ENCODE measurements at regions not wholly inside any gene's neighbourhood (a gene's known extent, or its start where the extent isn't known, plus 50 kb on each side); places are given as distances from the start of the nearest gene placed in this dataset.

DNA sequence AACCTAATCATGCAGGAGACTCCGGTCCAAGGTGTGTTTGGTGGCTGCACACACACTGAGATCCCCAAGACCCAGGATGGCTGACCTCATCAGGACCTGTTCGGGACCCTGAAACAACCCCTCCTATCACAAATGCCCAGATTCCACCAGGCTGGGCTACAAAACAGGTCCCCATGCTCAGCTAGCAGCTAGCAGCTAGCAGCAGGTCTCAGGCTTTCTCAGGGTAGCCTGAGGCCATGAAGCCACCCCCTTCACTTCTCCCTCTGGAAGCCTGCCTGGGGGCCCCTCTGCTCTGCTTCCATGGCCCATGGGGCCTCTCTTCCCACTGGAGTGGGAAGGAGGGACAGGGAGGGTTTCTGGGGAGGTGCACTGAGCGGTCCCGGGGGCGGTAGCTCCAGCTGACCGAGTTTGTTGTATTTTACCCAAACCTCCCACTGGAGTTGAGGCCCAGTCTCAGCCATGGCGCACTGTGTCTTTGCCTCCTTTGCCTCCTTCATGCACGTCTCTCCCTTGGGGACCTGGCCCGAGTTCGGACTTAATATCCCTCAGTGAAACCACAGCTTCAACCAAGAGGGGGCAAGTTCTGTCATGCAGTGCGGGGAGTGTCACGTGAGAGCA, 95.1 kb upstream of the GPR26 start:
- no peaks in the 10 kb centered on the region; the same call in 2 of the 3 replicates for H3K9me3 ChIP-seq
- POLR2A ChIA-PET = no interaction called here

DNA sequence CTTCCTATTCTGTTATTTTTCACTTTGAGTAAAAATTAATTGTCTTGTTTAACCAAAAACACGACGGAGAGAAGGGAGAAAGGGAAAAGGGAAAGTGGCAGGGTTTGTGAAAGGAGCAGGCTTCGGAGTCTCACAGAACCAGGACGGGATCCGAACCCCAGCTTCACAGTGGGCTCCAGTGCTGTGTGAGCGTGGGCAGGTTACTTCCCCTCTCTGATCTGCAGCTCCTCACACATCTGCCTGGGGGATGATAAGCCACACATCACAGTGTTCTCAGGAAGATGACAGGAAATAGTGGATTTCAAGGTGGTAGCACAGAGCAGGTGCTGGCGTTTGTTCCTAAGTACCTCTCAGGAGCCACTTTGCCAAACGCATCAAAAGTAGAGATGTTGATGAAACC, 94.2 kb upstream of the GPR26 start:
- TF ChIP-seq CHD4 (IDR thresholded peaks at IDR 0.05; ENCODE audit: borderline replicate concordance) = no peak

More for the DNA sequence above, 95.1 kb upstream of the GPR26 start:
- H3K4me1 ChIP-seq = no peaks in the 10 kb centered on the region
- H3K27ac ChIP-seq = no peak overlapping the region
- TF ChIP-seq BHLHE40 (IDR thresholded peaks at IDR 0.05; ENCODE audit: low read depth, low read length) (no peak), KDM5A (IDR thresholded peaks at IDR 0.05) (no peak), RNF2 (IDR thresholded peaks at IDR 0.05; ENCODE audit: borderline replicate concordance, low read depth) (no peak), HDAC2 (IDR thresholded peaks at IDR 0.05) (no peak), HOXB5 (CRISPR knock-in tag; IDR thresholded peaks at IDR 0.05) (no peak), NFE2L2 (conservative IDR thresholded peaks at IDR 0.05; ENCODE audit: low read length) (no peak), ESRRA (IDR thresholded peaks at IDR 0.05; ENCODE audit: borderline replicate concordance, low read length) (no peak), MAFK (IDR thresholded peaks at IDR 0.05; ENCODE audit: partially characterized antibody) (no peak), SREBF2 (IDR thresholded peaks at IDR 0.05) (no peak), HOXA7 (CRISPR knock-in tag; IDR thresholded peaks at IDR 0.05) (no peak), ZFP36 (IDR thresholded peaks at IDR 0.05; ENCODE audit: borderline replicate concordance, partially characterized antibody) (no peak)
- TF ChIP-seq, protein P1, sequence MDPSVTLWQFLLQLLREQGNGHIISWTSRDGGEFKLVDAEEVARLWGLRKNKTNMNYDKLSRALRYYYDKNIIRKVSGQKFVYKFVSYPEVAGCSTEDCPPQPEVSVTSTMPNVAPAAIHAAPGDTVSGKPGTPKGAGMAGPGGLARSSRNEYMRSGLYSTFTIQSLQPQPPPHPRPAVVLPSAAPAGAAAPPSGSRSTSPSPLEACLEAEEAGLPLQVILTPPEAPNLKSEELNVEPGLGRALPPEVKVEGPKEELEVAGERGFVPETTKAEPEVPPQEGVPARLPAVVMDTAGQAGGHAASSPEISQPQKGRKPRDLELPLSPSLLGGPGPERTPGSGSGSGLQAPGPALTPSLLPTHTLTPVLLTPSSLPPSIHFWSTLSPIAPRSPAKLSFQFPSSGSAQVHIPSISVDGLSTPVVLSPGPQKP (IDR thresholded peaks at IDR 0.05; ENCODE audit: low read depth, low read length) = no peak
- TF ChIP-seq, protein P2, sequence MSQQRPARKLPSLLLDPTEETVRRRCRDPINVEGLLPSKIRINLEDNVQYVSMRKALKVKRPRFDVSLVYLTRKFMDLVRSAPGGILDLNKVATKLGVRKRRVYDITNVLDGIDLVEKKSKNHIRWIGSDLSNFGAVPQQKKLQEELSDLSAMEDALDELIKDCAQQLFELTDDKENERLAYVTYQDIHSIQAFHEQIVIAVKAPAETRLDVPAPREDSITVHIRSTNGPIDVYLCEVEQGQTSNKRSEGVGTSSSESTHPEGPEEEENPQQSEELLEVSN (IDR thresholded peaks at IDR 0.05; ENCODE audit: borderline replicate concordance, low read depth) = no peak
- no peak overlapping the region for H3K4me3 ChIP-seq
- no peak for ATAC-seq
- no peak for DNase-seq (ENCODE audit: low read depth in 1 of 2, low spot score in 1 of 2)
- FAIRE-seq = no peak
- CTCF ChIA-PET = interaction anchor here (1.3 to 8.4 kb wide), 2 partner anchors 11 to 12 kb away, joined by 3 to 61 read pairs; no protein-coding TSS in a partner anchor
- no peak overlapping the region for H3K4me2 ChIP-seq
- 43% methylated on average over 11 of the region's 12 CpGs for WGBS (ENCODE audit: missing lambda C conversion rate)

DNA sequence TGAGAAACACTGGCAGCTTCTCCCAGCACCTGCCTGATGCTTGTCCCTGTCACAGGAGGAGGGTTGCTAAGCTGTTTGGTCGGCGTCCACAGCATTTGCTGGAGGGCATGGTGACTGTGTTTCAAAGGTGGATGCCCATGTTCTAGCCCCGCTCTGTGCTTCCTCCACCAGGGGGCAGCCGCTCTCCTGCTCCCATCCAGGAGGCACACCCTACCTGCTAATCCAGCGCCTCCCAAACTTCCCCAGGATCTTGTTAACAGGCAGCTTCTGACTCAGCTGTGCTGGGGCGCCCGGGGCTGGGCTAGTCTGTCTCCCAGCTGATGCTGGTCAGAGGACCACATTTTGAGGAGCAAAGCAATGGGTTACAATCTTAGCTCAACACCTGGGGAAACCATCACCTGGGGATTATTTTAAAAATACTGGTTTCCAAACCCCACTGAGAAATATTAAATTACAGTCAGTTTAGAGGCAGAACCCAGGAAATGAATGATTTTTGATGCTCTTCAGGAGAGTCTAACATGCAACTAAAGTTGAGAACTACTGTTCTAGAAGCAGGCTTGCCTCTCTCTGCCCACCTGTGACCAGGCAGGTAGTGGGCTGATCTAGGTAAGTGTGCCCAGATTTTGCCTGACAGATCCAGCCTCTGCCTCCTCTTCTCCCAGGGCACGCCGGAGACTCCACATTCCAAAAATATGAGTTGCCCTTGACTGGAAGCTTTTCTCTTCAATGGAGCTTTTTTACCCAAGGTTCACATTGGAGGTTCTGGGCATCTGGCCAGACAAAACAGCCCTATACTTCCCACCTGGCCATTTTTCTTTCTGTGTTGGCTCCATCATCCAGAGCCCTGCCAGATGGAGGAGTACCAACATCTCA, 92.7 kb upstream of the GPR26 start:
- Histone ChIP-seq H3K4me2 (no peak overlapping the region), H3K27ac (no peak overlapping the region), H3K9me3 (no peaks in the 10 kb centered on the region), H3K4me1 (no peaks in the 10 kb centered on the region), H3K4me3 (no peak overlapping the region)
- ATAC-seq (peak; percentile 87 to 97), DNase-seq (ENCODE audit: low read depth in 1 of 2, low spot score in 1 of 2) (peak; percentile 70 to 77), FAIRE-seq (no peak)
- peak; percentile 22 to 55; a peak in 4 of 5 replicates for TF ChIP-seq RAD21 (conservative IDR thresholded peaks at IDR 0.05 in 1 of 2, IDR thresholded peaks at IDR 0.05 in 1 of 2)
- no peak for TF ChIP-seq CBX8 (IDR thresholded peaks at IDR 0.05)
- TF ChIP-seq, protein P3, sequence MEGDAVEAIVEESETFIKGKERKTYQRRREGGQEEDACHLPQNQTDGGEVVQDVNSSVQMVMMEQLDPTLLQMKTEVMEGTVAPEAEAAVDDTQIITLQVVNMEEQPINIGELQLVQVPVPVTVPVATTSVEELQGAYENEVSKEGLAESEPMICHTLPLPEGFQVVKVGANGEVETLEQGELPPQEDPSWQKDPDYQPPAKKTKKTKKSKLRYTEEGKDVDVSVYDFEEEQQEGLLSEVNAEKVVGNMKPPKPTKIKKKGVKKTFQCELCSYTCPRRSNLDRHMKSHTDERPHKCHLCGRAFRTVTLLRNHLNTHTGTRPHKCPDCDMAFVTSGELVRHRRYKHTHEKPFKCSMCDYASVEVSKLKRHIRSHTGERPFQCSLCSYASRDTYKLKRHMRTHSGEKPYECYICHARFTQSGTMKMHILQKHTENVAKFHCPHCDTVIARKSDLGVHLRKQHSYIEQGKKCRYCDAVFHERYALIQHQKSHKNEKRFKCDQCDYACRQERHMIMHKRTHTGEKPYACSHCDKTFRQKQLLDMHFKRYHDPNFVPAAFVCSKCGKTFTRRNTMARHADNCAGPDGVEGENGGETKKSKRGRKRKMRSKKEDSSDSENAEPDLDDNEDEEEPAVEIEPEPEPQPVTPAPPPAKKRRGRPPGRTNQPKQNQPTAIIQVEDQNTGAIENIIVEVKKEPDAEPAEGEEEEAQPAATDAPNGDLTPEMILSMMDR (IDR thresholded peaks at IDR 0.05) = peak; percentile 59
- 0 out of 3 replicates have a peak, but pooled peaks have one; percentile 29 for TF ChIP-seq SMC3 (IDR thresholded peaks at IDR 0.05)
- 0% methylated on average over 9 of the region's 9 CpGs for WGBS (ENCODE audit: missing lambda C conversion rate)
- ChIA-PET POLR2A (no interaction called here), CTCF (interaction anchor here (0.6 to 8.4 kb wide), 25 partner anchors 8 to 1709 kb away, joined by 3 to 61 read pairs (median 4); no protein-coding TSS in a partner anchor)

More for the DNA sequence above, 94.2 kb upstream of the GPR26 start:
- CTCF ChIA-PET = interaction anchor here (1.3 to 8.4 kb wide), 3 partner anchors 11 to 395 kb away, joined by 3 to 61 read pairs (median 58); no protein-coding TSS in a partner anchor
- no peak overlapping the region for H3K4me2 ChIP-seq
- FAIRE-seq (no peak), ATAC-seq (no peak), DNase-seq (ENCODE audit: low read depth in 1 of 2, low spot score in 1 of 2) (no peak)
- H3K4me1 ChIP-seq = no peaks in the 10 kb centered on the region
- no peak overlapping the region for H3K4me3 ChIP-seq
- POLR2A ChIA-PET = no interaction called here
- no peak overlapping the region for H3K27ac ChIP-seq
- H3K9me3 ChIP-seq = no peaks in the 10 kb centered on the region
- 12% methylated on average over 8 of the region's 8 CpGs for WGBS (ENCODE audit: missing lambda C conversion rate)
